Progenitor cell of endocrine pancreas (in vitro differentiated cells): ENCODE measurements at regions not wholly inside any gene's neighbourhood (a gene's known extent, or its start where the extent isn't known, plus 50 kb on each side); places are given as distances from the start of the nearest gene placed in this dataset.

ENCODE experiments used
- DNase-seq: peaks from one replicate; pipeline ENCODE4 v3.0.0; 2021; ENCODE audit warnings: low spot score; ENCODE audit not compliant: unreplicated experiment
- H3K27ac Mint-ChIP-seq: 2 replicates; pipeline ENCODE4 v1.8.0; 2021; ENCODE audit warnings: mild to moderate bottlenecking, moderate library complexity, mixed read lengths
- H3K27me3 Mint-ChIP-seq: 2 replicates; pipeline ENCODE4 v1.8.0; 2021; ENCODE audit warnings: mixed read lengths
- H3K36me3 Mint-ChIP-seq: 2 replicates; pipeline ENCODE4 v1.8.0; 2022; ENCODE audit warnings: mixed read lengths; ENCODE audit not compliant: insufficient read depth
- H3K4me1 Mint-ChIP-seq: 2 replicates; pipeline ENCODE4 v1.8.0; 2021; ENCODE audit warnings: low read depth, mixed read lengths
- H3K4me3 Mint-ChIP-seq: 2 replicates; pipeline ENCODE4 v1.8.0; 2021; ENCODE audit warnings: low read depth, mild to moderate bottlenecking, moderate library complexity, mixed read lengths
- H3K9me3 Mint-ChIP-seq: 2 replicates; pipeline ENCODE4 v1.8.0; 2021; ENCODE audit warnings: low read depth, mixed read lengths
- TF ChIP-seq, protein P1 (sequence below): fragments of 200-600 bp; sonication (generic); IDR thresholded peaks from one replicate; pipeline ENCODE4 v1.5.0; 2021; ENCODE audit warnings: antibody characterized with exemption, mild to moderate bottlenecking; ENCODE audit not compliant: unreplicated experiment

DNA sequence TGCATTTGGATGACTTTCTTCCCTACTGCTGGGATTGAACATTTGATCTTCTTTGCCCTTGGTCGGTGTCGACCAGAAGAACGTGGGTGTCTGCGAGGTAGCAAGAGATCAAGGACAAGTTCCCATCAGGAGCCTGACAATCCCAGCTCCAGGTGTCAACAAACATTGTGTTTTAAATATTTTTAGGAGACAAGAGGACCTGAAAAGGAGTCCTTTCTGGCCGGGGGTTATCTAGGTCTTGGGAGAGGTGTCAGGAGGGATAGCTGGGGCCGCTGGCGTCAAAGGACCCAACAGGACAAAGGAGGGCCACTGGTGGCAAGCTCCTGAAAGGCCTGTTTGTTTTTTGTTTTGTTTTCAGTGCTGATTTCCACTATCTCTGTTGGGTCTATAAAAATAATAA is 308.4 kb upstream of the ERCC4 start:
- H3K27me3 Mint-ChIP-seq, result no peaks in the 10 kb centered on the region
- peak overlapping the region; percentile 73 for H3K27ac Mint-ChIP-seq
- H3K36me3 Mint-ChIP-seq, result no peaks in the 10 kb centered on the region
- H3K4me3 Mint-ChIP-seq, result no peak overlapping the region
- H3K4me1 Mint-ChIP-seq, result peaks cover 45% of the 10 kb centered on the region
- H3K9me3 Mint-ChIP-seq, result peaks cover 3% of the 10 kb centered on the region
- no peak for DNase-seq
- TF ChIP-seq, protein P1, sequence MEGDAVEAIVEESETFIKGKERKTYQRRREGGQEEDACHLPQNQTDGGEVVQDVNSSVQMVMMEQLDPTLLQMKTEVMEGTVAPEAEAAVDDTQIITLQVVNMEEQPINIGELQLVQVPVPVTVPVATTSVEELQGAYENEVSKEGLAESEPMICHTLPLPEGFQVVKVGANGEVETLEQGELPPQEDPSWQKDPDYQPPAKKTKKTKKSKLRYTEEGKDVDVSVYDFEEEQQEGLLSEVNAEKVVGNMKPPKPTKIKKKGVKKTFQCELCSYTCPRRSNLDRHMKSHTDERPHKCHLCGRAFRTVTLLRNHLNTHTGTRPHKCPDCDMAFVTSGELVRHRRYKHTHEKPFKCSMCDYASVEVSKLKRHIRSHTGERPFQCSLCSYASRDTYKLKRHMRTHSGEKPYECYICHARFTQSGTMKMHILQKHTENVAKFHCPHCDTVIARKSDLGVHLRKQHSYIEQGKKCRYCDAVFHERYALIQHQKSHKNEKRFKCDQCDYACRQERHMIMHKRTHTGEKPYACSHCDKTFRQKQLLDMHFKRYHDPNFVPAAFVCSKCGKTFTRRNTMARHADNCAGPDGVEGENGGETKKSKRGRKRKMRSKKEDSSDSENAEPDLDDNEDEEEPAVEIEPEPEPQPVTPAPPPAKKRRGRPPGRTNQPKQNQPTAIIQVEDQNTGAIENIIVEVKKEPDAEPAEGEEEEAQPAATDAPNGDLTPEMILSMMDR, result no peak

GRCh38 chr16:13612623-13613022 is 307.3 kb upstream of the ERCC4 start:
- no peak overlapping the region for H3K27ac Mint-ChIP-seq
- TF ChIP-seq, protein P1, result no peak
- H3K36me3 Mint-ChIP-seq, result no peaks in the 10 kb centered on the region
- no peaks in the 10 kb centered on the region for H3K27me3 Mint-ChIP-seq
- no peak overlapping the region for H3K4me3 Mint-ChIP-seq
- H3K9me3 Mint-ChIP-seq, result peaks cover 3% of the 10 kb centered on the region
- DNase-seq, result no peak
- H3K4me1 Mint-ChIP-seq, result peaks cover 48% of the 10 kb centered on the region

GRCh38 chr16:13613165-13613564 is 306.8 kb upstream of the ERCC4 start:
- Mint-ChIP-seq H3K27ac (no peak overlapping the region), H3K9me3 (peaks cover 3% of the 10 kb centered on the region), H3K36me3 (no peaks in the 10 kb centered on the region), H3K4me3 (no peak overlapping the region), H3K27me3 (no peaks in the 10 kb centered on the region), H3K4me1 (peaks cover 48% of the 10 kb centered on the region)
- TF ChIP-seq, protein P1, result no peak
- no peak for DNase-seq

GRCh38 chr16:13621639-13622038 is 298.3 kb upstream of the ERCC4 start:
- no peak for DNase-seq
- H3K36me3 Mint-ChIP-seq, result no peaks in the 10 kb centered on the region
- no peaks in the 10 kb centered on the region for H3K9me3 Mint-ChIP-seq
- no peak overlapping the region for H3K27ac Mint-ChIP-seq
- TF ChIP-seq, protein P1, result no peak
- H3K4me1 Mint-ChIP-seq, result peaks cover 6% of the 10 kb centered on the region
- H3K27me3 Mint-ChIP-seq, result no peaks in the 10 kb centered on the region
- no peak overlapping the region for H3K4me3 Mint-ChIP-seq

DNA sequence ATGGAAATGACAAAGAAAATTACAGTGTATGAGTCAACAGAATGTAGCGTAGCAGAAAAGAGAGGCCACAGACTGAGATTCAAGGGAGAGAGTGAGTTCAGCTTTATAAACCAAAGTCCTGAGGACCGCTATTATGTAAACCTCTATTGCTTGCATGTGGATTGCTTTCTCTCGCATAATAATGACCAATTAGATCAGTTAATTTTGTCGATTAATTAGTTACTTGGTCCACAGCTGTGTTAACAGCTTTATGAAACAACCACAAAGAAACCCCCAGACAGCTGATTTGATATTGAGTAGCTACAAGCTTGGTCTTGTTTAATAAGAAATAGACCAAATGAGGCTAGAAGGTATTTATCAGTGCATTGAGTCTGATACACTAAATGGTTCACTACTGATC is 291.8 kb upstream of the ERCC4 start:
- Mint-ChIP-seq H3K9me3 (no peaks in the 10 kb centered on the region), H3K27me3 (no peaks in the 10 kb centered on the region), H3K36me3 (no peaks in the 10 kb centered on the region), H3K27ac (no peak overlapping the region), H3K4me3 (no peak overlapping the region), H3K4me1 (peaks cover 28% of the 10 kb centered on the region)
- no peak for DNase-seq
- TF ChIP-seq, protein P1, result no peak
